Stomach (tissue), 8 donors: ENCODE measurements at regions not wholly inside any gene's neighbourhood (a gene's known extent, or its start where the extent isn't known, plus 50 kb on each side); places are given as distances from the start of the nearest gene placed in this dataset.

Source experiments
- DNase-seq, 2 donors: peaks; one replicate each; pipeline versions ENCODE4 v3.0.0 to v3.0.0-alpha.2; 2013 to 2019
- H3K27ac ChIP-seq, 5 donors: fragments of 200-600 bp in 4 of 5; sonication (generic) in 4 of 5; one replicate each; pipeline ENCODE4 v1.5.1; 2013 to 2019; ENCODE audit warnings: mild to moderate bottlenecking in 1 of 5, moderate library complexity in 1 of 5
- H3K27me3 ChIP-seq, 3 donors: fragments of 200-600 bp; sonication (generic); one replicate each; pipeline ENCODE4 v1.5.1; 2017 to 2019; ENCODE audit warnings: mixed run types in 1 of 3
- H3K36me3 ChIP-seq, 4 donors: fragments of 200-600 bp; sonication (generic); 1 replicate in 3 of 4; 2 replicates in 1 of 4; pipeline ENCODE4 v1.5.1; 2016 to 2019
- H3K4me1 ChIP-seq, 4 donors: fragments of 200-600 bp; sonication (generic); one replicate each; pipeline ENCODE4 v1.5.1; 2016 to 2019
- H3K4me3 ChIP-seq, 4 donors: fragments of 200-600 bp; sonication (generic) in 3 of 4; one replicate each; pipeline ENCODE4 v1.5.1; 2016 to 2019; ENCODE audit warnings: mild to moderate bottlenecking in 1 of 4
- H3K9me3 ChIP-seq, 4 donors: fragments of 200-600 bp; sonication (generic); one replicate each; pipeline ENCODE4 v1.5.1; 2016 to 2019
- CTCF ChIP-seq, 7 experiments: fragments of 450-650 bp in 4 of 7; fragments of 200-600 bp in 3 of 7; sonication (generic) in 3 of 7; IDR thresholded peaks; one replicate each; pipeline ENCODE4 v1.5.1; 2016 to 2019; ENCODE audit warnings: antibody characterized with exemption in 7 of 7, control low read depth in 2 of 7, mild to moderate bottlenecking in 1 of 7
- EP300 ChIP-seq: sonication (generic); formaldehyde crosslinking; IDR thresholded peaks from one replicate; pipeline ENCODE4 v1.6.1; 2017; ENCODE audit warnings: antibody characterized with exemption
- POLR2A ChIP-seq, 4 donors: fragments of 450-650 bp; IDR thresholded peaks; one replicate each; pipeline ENCODE4 v1.6.1; 2016; ENCODE audit warnings: antibody characterized with exemption in 4 of 4, control low read depth in 2 of 4, mild to moderate bottlenecking in 1 of 4, moderate library complexity in 1 of 4
- POLR2AphosphoS5 ChIP-seq, 3 donors: sonication (generic); formaldehyde crosslinking; IDR thresholded peaks; one replicate each; pipeline ENCODE4 v1.6.1; 2016; ENCODE audit warnings: antibody characterized with exemption in 3 of 3
- WGBS, 5 donors: extraction: QIAGEN DNeasy Blood & Tissue Kit in 3 of 5; methylation state at CpG; one replicate each; pipeline versions ENCODE4 v1.1.5 to v1.1.7; 2013 to 2018; 5-methylcytosine and 5-hydroxymethylcytosine counted together
- intact Hi-C: fragments of 100-400 bp; cut with DNase I; formaldehyde crosslinking; loops from one replicate; pipeline ENCODE4 v1.15.1; 2023; ENCODE audit warnings: low total_unique reads
- donor health status: healthy with polysubstance abuse.
- donor health status: Bipolar disorder and iron deficiency.
- donor health status: healthy.

- TF ChIP-seq POLR2A (IDR thresholded peaks at IDR 0.05): no peak
- no peak for TF ChIP-seq EP300
- TF ChIP-seq CTCF (IDR thresholded peaks at IDR 0.05): no peak
- TF ChIP-seq POLR2AphosphoS5 (IDR thresholded peaks at IDR 0.05): no peak
- Histone ChIP-seq H3K27me3 (peaks cover 0 to 10% (median 0%) of the 10 kb centered on the region in 3 donors), H3K4me3 (no peak overlapping the region), H3K36me3 (no peaks in the 10 kb centered on the region), H3K4me1 (no peaks in the 10 kb centered on the region), H3K9me3 (no peaks in the 10 kb centered on the region), H3K27ac (no peak overlapping the region)
- intact Hi-C loops: no loop called here
- 85 to 91% (median 87%) methylated on average over 7 of the region's 7 CpGs for WGBS, 5 donors
- DNase-seq: no peak
Measured at GRCh38 chr10:128476368-128476725, 350.1 kb upstream of the MKI67 start.

- no peak for DNase-seq
- WGBS, 5 donors: 46 to 71% (median 54%) methylated on average over 4 of the region's 4 CpGs
- no peaks in the 10 kb centered on the region for H3K4me1 ChIP-seq
- no peak overlapping the region for H3K27ac ChIP-seq
- no peaks in the 10 kb centered on the region for H3K9me3 ChIP-seq
- TF ChIP-seq POLR2AphosphoS5 (IDR thresholded peaks at IDR 0.05) (no peak), POLR2A (IDR thresholded peaks at IDR 0.05) (no peak)
- no peak overlapping the region for H3K4me3 ChIP-seq
- peaks cover 0 to 15% (median 0%) of the 10 kb centered on the region in 3 donors for H3K27me3 ChIP-seq
- no peaks in the 10 kb centered on the region for H3K36me3 ChIP-seq
- intact Hi-C loops: no loop called here
Measured at GRCh38 chr10:128476845-128477244, 350.6 kb upstream of the MKI67 start.

- Histone ChIP-seq H3K4me1 (no peaks in the 10 kb centered on the region), H3K36me3 (no peaks in the 10 kb centered on the region), H3K9me3 (no peaks in the 10 kb centered on the region), H3K27me3 (peaks cover 0 to 20% (median 0%) of the 10 kb centered on the region in 3 donors), H3K27ac (no peak overlapping the region), H3K4me3 (no peak overlapping the region)
- WGBS, 5 donors: 63 to 77% (median 73%) methylated on average over 9 of the region's 9 CpGs
- no peak for DNase-seq
- intact Hi-C loops: no loop called here
- TF ChIP-seq CTCF (IDR thresholded peaks at IDR 0.05) (no peak), EP300 (no peak), POLR2AphosphoS5 (IDR thresholded peaks at IDR 0.05) (no peak), POLR2A (IDR thresholded peaks at IDR 0.05) (no peak)
Measured at GRCh38 chr10:128480601-128481000, 354.4 kb upstream of the MKI67 start.

DNA sequence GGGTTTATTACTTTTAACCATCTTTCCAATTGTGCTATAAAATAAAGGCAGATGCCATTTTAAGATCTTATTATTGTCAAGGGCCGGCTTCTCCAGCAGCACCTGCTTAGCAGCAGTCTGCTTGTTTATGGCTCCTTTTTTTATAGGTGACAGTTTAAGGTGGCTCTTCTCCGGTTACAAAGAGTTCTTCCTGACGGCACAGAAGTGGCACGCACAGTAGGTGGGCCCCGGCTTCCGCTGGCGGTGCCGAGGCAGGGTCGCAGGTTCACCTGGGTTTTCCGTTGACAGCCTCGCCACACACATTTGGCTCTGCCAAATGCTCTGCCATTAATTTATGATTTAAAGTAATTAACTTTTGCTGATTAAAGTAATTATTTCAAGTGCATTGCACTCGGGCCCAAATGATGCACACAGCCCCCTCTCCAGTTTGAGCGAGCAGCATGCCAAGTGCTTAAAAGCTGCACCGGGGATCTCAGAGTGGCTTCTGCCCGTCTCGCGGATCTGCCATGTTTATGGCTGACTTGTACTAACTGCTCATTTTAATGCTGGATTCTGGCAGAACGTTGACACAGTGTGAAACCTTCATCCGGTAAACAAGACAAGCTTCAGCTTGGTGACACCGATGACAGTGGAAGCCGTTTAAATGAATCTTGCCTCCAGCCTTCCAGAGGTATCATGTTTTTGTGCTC lies 355.1 kb upstream of the MKI67 start:
- WGBS, 5 donors: 66 to 71% (median 68%) methylated on average over 21 of the region's 21 CpGs
- Histone ChIP-seq H3K4me1 (no peaks in the 10 kb centered on the region), H3K27ac (no peak overlapping the region), H3K27me3 (peaks cover 0 to 20% (median 0%) of the 10 kb centered on the region in 3 donors), H3K36me3 (no peaks in the 10 kb centered on the region), H3K9me3 (no peaks in the 10 kb centered on the region), H3K4me3 (no peak overlapping the region)
- no peak for DNase-seq
- intact Hi-C loops: no loop called here
- TF ChIP-seq EP300: no peak
- no peak for TF ChIP-seq POLR2AphosphoS5 (IDR thresholded peaks at IDR 0.05)
- no peak for TF ChIP-seq POLR2A (IDR thresholded peaks at IDR 0.05)
- TF ChIP-seq CTCF (IDR thresholded peaks at IDR 0.05): no peak

- Histone ChIP-seq H3K27me3 (peaks cover 0 to 20% (median 0%) of the 10 kb centered on the region in 3 donors), H3K4me1 (no peaks in the 10 kb centered on the region), H3K27ac (no peak overlapping the region), H3K36me3 (no peaks in the 10 kb centered on the region), H3K4me3 (no peak overlapping the region), H3K9me3 (no peaks in the 10 kb centered on the region)
- DNase-seq: no peak
- intact Hi-C loops: no loop called here
- 72 to 81% (median 76%) methylated on average over 7 of the region's 7 CpGs for WGBS, 5 donors
- TF ChIP-seq CTCF (IDR thresholded peaks at IDR 0.05) (no peak), EP300 (no peak), POLR2AphosphoS5 (IDR thresholded peaks at IDR 0.05) (no peak), POLR2A (IDR thresholded peaks at IDR 0.05) (no peak)
Measured at GRCh38 chr10:128482052-128482451, 355.8 kb upstream of the MKI67 start.
